ENCODE measurements at regions not wholly inside any gene's neighbourhood (a gene's known extent, or its start where the extent isn't known, plus 50 kb on each side); places are given as distances from the start of the nearest gene placed in this dataset.

- Mint-ChIP-seq H3K27ac (no peak overlapping the region), H3K27me3 (ENCODE audit: insufficient read depth) (peaks cover 19% of the 10 kb centered on the region), H3K36me3 (ENCODE audit: low read depth) (no peaks in the 10 kb centered on the region), H3K4me3 (no peak overlapping the region), H3K9me3 (peaks cover 4% of the 10 kb centered on the region; the same call in 1 of the 2 replicates), H3K4me1 (ENCODE audit: low read depth) (no peaks in the 10 kb centered on the region)
- no peak for TF ChIP-seq CTCF (IDR thresholded peaks at IDR 0.05)
- no peak for DNase-seq
Measured at GRCh38 chr7:106392144-106392543, 107.4 kb upstream of the NAMPT start.

GRCh38 chr7:106386958-106387357 lies 102.2 kb upstream of the NAMPT start:
- no peaks in the 10 kb centered on the region for H3K36me3 Mint-ChIP-seq (ENCODE audit: low read depth)
- no peak overlapping the region for H3K4me3 Mint-ChIP-seq
- H3K27me3 Mint-ChIP-seq (ENCODE audit: insufficient read depth) = peaks cover 6% of the 10 kb centered on the region
- TF ChIP-seq CTCF (IDR thresholded peaks at IDR 0.05) = no peak
- no peak for DNase-seq
- no peak overlapping the region for H3K27ac Mint-ChIP-seq
- no peaks in the 10 kb centered on the region for H3K9me3 Mint-ChIP-seq
- H3K4me1 Mint-ChIP-seq (ENCODE audit: low read depth) = no peaks in the 10 kb centered on the region

GRCh38 chr7:106384373-106384772 lies 99.6 kb upstream of the NAMPT start:
- Mint-ChIP-seq H3K4me1 (ENCODE audit: low read depth) (no peaks in the 10 kb centered on the region), H3K4me3 (no peak overlapping the region), H3K27ac (no peak overlapping the region), H3K27me3 (ENCODE audit: insufficient read depth) (peaks cover 15% of the 10 kb centered on the region), H3K9me3 (no peaks in the 10 kb centered on the region), H3K36me3 (ENCODE audit: low read depth) (no peaks in the 10 kb centered on the region)
- TF ChIP-seq CTCF (IDR thresholded peaks at IDR 0.05) = no peak
- no peak for DNase-seq

- no peaks in the 10 kb centered on the region for H3K9me3 Mint-ChIP-seq
- peaks cover 2% of the 10 kb centered on the region; the same call in 1 of the 2 replicates for H3K4me1 Mint-ChIP-seq (ENCODE audit: low read depth)
- H3K36me3 Mint-ChIP-seq (ENCODE audit: low read depth) = no peaks in the 10 kb centered on the region
- H3K4me3 Mint-ChIP-seq = no peak overlapping the region
- H3K27me3 Mint-ChIP-seq (ENCODE audit: insufficient read depth) = peaks cover 16% of the 10 kb centered on the region
- H3K27ac Mint-ChIP-seq = no peak overlapping the region
- TF ChIP-seq CTCF (IDR thresholded peaks at IDR 0.05) = no peak
- no peak for DNase-seq
Measured at GRCh38 chr7:106382929-106383328, 98.1 kb upstream of the NAMPT start.

- Mint-ChIP-seq H3K27me3 (ENCODE audit: insufficient read depth) (peaks cover 16% of the 10 kb centered on the region), H3K4me1 (ENCODE audit: low read depth) (peaks cover 6% of the 10 kb centered on the region; the same call in 1 of the 2 replicates), H3K36me3 (ENCODE audit: low read depth) (no peaks in the 10 kb centered on the region), H3K27ac (no peak overlapping the region), H3K9me3 (no peaks in the 10 kb centered on the region), H3K4me3 (no peak overlapping the region)
- no peak for TF ChIP-seq CTCF (IDR thresholded peaks at IDR 0.05)
- DNase-seq = no peak
Measured at GRCh38 chr7:106382129-106382528, 97.3 kb upstream of the NAMPT start.

GRCh38 chr7:106381252-106381651 lies 96.5 kb upstream of the NAMPT start:
- no peak for DNase-seq
- no peaks in the 10 kb centered on the region for H3K36me3 Mint-ChIP-seq (ENCODE audit: low read depth)
- H3K4me3 Mint-ChIP-seq = no peak overlapping the region
- peaks cover 16% of the 10 kb centered on the region for H3K27me3 Mint-ChIP-seq (ENCODE audit: insufficient read depth)
- H3K27ac Mint-ChIP-seq = no peak overlapping the region
- no peaks in the 10 kb centered on the region for H3K9me3 Mint-ChIP-seq
- peaks cover 6% of the 10 kb centered on the region; the same call in 1 of the 2 replicates for H3K4me1 Mint-ChIP-seq (ENCODE audit: low read depth)
- no peak for TF ChIP-seq CTCF (IDR thresholded peaks at IDR 0.05)

Data from HFFc6 (cell line).